LNCAP (cell line): ENCODE measurements at regions not wholly inside any gene's neighbourhood (a gene's known extent, or its start where the extent isn't known, plus 50 kb on each side); places are given as distances from the start of the nearest gene placed in this dataset.

ENCODE experiments used
- CTCF ChIP-seq: fragments of 450-650 bp; IDR thresholded peaks from 2 replicates; pipeline ENCODE4 v1.5.1; 2017; ENCODE audit warnings: mild to moderate bottlenecking

DNA sequence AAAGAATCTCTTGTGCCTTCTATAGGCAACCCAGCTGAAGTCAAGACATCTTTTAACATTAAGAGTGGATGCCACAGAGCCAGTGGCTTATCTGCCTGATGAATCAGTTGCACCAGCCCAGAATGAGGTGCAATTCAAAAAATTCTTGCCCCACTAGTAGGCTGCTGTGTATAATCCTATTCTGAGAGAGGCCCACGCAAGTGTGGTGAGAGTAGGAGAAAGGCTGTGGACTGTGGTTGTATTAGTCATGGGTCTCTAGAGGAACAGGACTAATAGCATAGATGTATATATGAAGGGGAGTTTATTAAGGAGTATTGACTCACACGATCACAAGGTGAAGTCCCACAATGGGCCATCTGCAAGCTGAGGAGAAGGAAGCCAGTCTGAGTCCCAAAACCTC, 216.4 kb downstream of the LTN1 start:
- TF ChIP-seq CTCF, result no peak

DNA sequence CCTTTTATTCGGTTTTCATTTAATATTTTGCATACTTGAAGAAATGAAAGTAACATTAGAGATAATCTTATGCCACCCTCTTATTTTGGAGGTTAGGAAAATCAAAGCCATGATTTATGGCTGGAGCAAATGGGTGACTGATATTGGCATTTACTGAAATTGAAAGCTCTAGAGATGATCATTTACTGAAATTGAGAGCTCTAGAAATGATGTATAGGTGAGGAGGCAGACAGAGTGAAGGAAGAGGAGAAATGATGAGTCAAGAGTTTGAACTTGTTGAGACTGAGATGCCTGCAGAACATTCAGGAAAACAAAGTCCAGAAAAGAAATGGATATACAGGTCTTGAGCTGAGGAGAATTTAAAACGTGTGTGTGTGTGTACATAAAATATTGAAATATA, 217.6 kb downstream of the LTN1 start:
- no peak for TF ChIP-seq CTCF

DNA sequence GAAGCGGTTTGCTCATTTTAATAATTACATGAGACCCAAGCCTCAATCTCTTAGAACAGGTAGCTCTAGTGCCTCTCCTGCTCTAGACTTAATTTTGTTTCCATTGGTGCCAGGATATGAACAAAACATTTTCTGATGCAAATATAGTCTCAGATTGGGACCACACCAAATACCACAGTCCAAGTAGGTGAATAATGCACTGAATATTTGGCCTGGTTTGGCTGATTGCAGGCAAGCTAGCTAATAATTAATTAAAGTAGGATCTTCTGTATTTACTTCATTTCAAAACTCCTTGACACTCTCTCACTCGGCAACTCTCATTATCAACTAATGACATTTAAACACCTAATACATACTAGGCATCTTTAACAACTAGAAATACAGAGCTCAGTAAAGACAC, 219.6 kb downstream of the LTN1 start:
- no peak for TF ChIP-seq CTCF

DNA sequence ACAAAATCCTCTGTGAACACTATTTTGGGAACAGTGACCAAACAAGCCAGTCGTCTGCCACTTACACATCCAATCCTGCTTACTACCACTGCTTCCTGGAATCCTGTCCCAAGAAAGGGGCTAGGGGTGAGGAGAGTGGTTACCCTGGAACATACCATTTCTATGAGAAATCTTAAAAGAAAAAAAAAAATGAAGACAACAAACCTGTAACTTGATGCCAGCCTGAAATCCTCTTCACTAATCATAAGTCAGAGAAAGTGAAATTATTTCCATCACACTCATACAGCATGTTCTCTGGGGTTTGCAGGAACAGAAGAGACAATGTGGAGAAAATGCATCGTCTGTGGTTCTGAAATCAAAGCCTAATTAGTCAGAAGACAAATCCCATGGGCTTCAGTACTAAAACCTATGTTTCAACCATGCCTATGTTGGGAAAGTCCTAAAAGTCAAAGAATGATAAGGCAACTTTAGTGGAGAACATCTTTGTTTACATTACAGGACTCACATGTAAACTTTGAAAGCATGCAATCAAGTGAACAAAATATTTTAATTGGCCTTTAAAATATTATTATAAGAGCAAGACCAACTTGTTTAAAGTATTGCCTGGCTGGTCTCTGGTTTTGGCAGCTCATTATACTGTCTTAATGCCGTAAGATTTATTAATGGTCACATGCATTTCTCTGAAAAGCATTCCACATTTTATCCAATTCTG, 220.7 kb downstream of the LTN1 start:
- no peak for TF ChIP-seq CTCF

- no peak for TF ChIP-seq CTCF
Observed at GRCh38 chr21:28770867-28771661, 221.6 kb downstream of the LTN1 start.

GRCh38 chr21:28769683-28770082, 223.0 kb downstream of the LTN1 start:
- TF ChIP-seq CTCF, result no peak

GRCh38 chr21:28768753-28769152, 223.9 kb downstream of the LTN1 start:
- no peak for TF ChIP-seq CTCF
